GM12878 (cell line): ENCODE measurements at regions not wholly inside any gene's neighbourhood (a gene's known extent, or its start where the extent isn't known, plus 50 kb on each side); places are given as distances from the start of the nearest gene placed in this dataset.

Source experiments
- ATAC-seq: fragments of 200-7000 bp; cut with Tn5 transposase; 3 replicates; pipeline ENCODE4 v1.9.1; 2020; ENCODE audit warnings: mild to moderate bottlenecking, moderate library complexity
- BruUV-seq: library from RNA; stranded (reverse); fragments of 400-500 nt; replicated peaks from 2 replicates; lab custom pipeline; 2021; lab: Mats Ljungman, UMichigan
- CTCF ChIA-PET: fragments of 300-600 bp; sonication (Branson Sonifier 250); formaldehyde crosslinking; extraction: SDS; loops from one replicate; lab custom pipeline; 2021; ENCODE audit warnings: inconsistent platforms; lab: Yijun Ruan, JAX
- POLR2A ChIA-PET: fragments of 350-600 bp; formaldehyde crosslinking; extraction: SDS; loops from one replicate; lab custom pipeline; 2021; ENCODE audit warnings: inconsistent platforms; lab: Charles Lee
- RAD21 ChIA-PET: fragments of 300-600 bp; sonication (Branson Sonifier 250); formaldehyde crosslinking; loops from one replicate; lab custom pipeline; 2023; ENCODE audit warnings: antibody characterized with exemption; ENCODE audit not compliant: unreplicated experiment; lab: Charles Lee
- SMC1A ChIA-PET: fragments of 300-600 bp; sonication (Branson Sonifier 250); formaldehyde crosslinking; loops from one replicate; lab custom pipeline; 2023; ENCODE audit not compliant: unreplicated experiment, uncharacterized antibody; lab: Charles Lee
- DNase-seq: peaks from one replicate; pipeline ENCODE4 v3.0.0-alpha.2; 2011; ENCODE audit warnings: low read depth, low spot score
- FAIRE-seq: peaks from 3 replicates; lab custom pipeline; 2011; peaks lifted over from hg19 to GRCh38; lab: Jason Lieb, UNC
- H2AFZ ChIP-seq: 2 replicates; pipeline ENCODE4 v1.6.0; 2011; ENCODE audit warnings: low read depth, low read length, control low read depth; ENCODE audit not compliant: control insufficient read depth
- H3K27ac ChIP-seq: 2 replicates; pipeline ENCODE4 v1.5.1; 2011; ENCODE audit warnings: control low read depth; ENCODE audit not compliant: control insufficient read depth, insufficient read depth
- H3K27me3 ChIP-seq, 2 experiments: replicated peaks in 1 of 2; 2 replicates each; pipeline versions ENCODE4 v1.6.0 to v1.6.1; 2011; ENCODE audit warnings: low read length in 1 of 2; ENCODE audit not compliant: control insufficient read depth in 2 of 2, insufficient read depth in 2 of 2
- H3K36me3 ChIP-seq, 2 experiments: 2 replicates each; pipeline ENCODE4 v1.5.1; 2011; ENCODE audit warnings: low read length in 1 of 2; ENCODE audit not compliant: control insufficient read depth in 2 of 2, insufficient read depth in 2 of 2
- H3K4me1 ChIP-seq: 2 replicates; pipeline ENCODE4 v1.6.1; 2011; ENCODE audit warnings: mild to moderate bottlenecking, low read length, moderate library complexity, mixed read lengths; ENCODE audit not compliant: control insufficient read depth, insufficient read depth
- H3K4me2 ChIP-seq: 2 replicates; pipeline ENCODE4 v1.6.0; 2011; ENCODE audit warnings: control low read depth; ENCODE audit not compliant: control insufficient read depth, insufficient read depth
- H3K4me3 ChIP-seq: fragments of 200-600 bp; sonication (generic); 2 replicates; pipeline ENCODE4 v1.5.1; 2016
- H3K79me2 ChIP-seq: 2 replicates; pipeline ENCODE4 v1.6.0; 2011; ENCODE audit warnings: low read length; ENCODE audit not compliant: control insufficient read depth, insufficient read depth
- H3K9ac ChIP-seq: 2 replicates; pipeline ENCODE4 v1.8.0; 2011; ENCODE audit warnings: low read length, control low read depth, mixed read lengths; ENCODE audit not compliant: control insufficient read depth, insufficient read depth
- H3K9me3 ChIP-seq: replicated peaks from 3 replicates; pipeline ENCODE4 v1.5.1; 2011; ENCODE audit warnings: mild to moderate bottlenecking, low read length; ENCODE audit not compliant: control insufficient read depth, insufficient read depth
- H4K20me1 ChIP-seq: 2 replicates; pipeline ENCODE4 v1.6.0; 2011; ENCODE audit not compliant: control insufficient read depth, insufficient read depth
- BCL11A ChIP-seq: IDR thresholded peaks from 2 replicates; pipeline ENCODE4 v1.6.1; 2011; ENCODE audit warnings: low read depth, low read length
- MAX ChIP-seq: IDR thresholded peaks from 2 replicates; pipeline ENCODE4 v1.6.1; 2012; ENCODE audit warnings: low read depth, low read length, improper control_type of control experiment
- NFYB ChIP-seq: IDR thresholded peaks from 2 replicates; pipeline ENCODE4 v1.6.1; 2011; ENCODE audit warnings: low read depth, mild to moderate bottlenecking, low read length, improper control_type of control experiment, moderate library complexity; ENCODE audit not compliant: insufficient read depth
- RAD51 ChIP-seq: fragments of 450-650 bp; IDR thresholded peaks from 2 replicates; pipeline ENCODE4 v1.6.1; 2016; ENCODE audit warnings: moderate library complexity, mild to moderate bottlenecking, inconsistent platforms
- SP1 ChIP-seq: IDR thresholded peaks from one replicate; pipeline ENCODE4 v1.6.1; 2011; ENCODE audit warnings: low read depth, low read length
- SUPT20H ChIP-seq: IDR thresholded peaks from 2 replicates; pipeline ENCODE4 v1.6.1; 2011; ENCODE audit warnings: low read depth, mild to moderate bottlenecking, low read length, moderate library complexity, borderline replicate concordance; ENCODE audit not compliant: control insufficient read depth
- TCF12 ChIP-seq: IDR thresholded peaks from 2 replicates; pipeline ENCODE4 v1.6.1; 2011; ENCODE audit warnings: low read depth, mild to moderate bottlenecking, low read length
- TCF7 ChIP-seq: IDR thresholded peaks from 2 replicates; pipeline ENCODE4 v1.6.1; 2014; ENCODE audit warnings: antibody characterized with exemption, borderline replicate concordance
- USF2 ChIP-seq: IDR thresholded peaks from 2 replicates; pipeline ENCODE4 v1.6.1; 2011; ENCODE audit warnings: low read depth, low read length, improper control_type of control experiment, borderline replicate concordance
- ZSCAN29 ChIP-seq: fragments of 450-650 bp; IDR thresholded peaks from 2 replicates; pipeline ENCODE4 v1.6.1; 2017; ENCODE audit warnings: mild to moderate bottlenecking, moderate library complexity
- WGBS: methylation state at CpG from one replicate; pipeline ENCODE4 v1.1.6; 2016; ENCODE audit warnings: low lambda C conversion rate; ENCODE audit not compliant: insufficient replicate concordance, insufficient coverage; ENCODE audit errors: missing lambda C conversion rate; 5-methylcytosine and 5-hydroxymethylcytosine counted together
- in situ Hi-C: fragments of 300-500 bp; cut with MboI; formaldehyde crosslinking; loops from 9 replicates; pipeline ENCODE4 v1.14.3; 2018; ENCODE audit warnings: mixed read lengths
- intact Hi-C: fragments of 100-400 bp; cut with micrococcal nuclease; formaldehyde crosslinking; loops from one replicate; pipeline ENCODE4 v1.14.2; 2022; ENCODE audit not compliant: unreplicated experiment

- TF ChIP-seq ZSCAN29, result no peak
- no peak for TF ChIP-seq RAD51
- TF ChIP-seq SUPT20H, result no peak
- TF ChIP-seq MAX, result no peak
- no peak for TF ChIP-seq USF2
- TF ChIP-seq TCF12, result no peak
- no peak for TF ChIP-seq SP1
- TF ChIP-seq BCL11A, result no peak
- TF ChIP-seq TCF7, result no peak
- no peak for TF ChIP-seq NFYB
- no peak for DNase-seq
- CTCF ChIA-PET, result interaction anchor here (2.1 kb wide), 1 partner anchor 13 kb away, joined by 10 read pairs; no protein-coding TSS in a partner anchor
- in situ Hi-C loops (no loop called here), intact Hi-C loops (no loop called here)
- H3K36me3 ChIP-seq, result no peaks in the 10 kb centered on the region
- no peak overlapping the region for H3K27ac ChIP-seq
- RAD21 ChIA-PET, result no interaction called here
- ATAC-seq, result no peak
- no peak overlapping the region for H2AFZ ChIP-seq
- H4K20me1 ChIP-seq, result no peaks in the 10 kb centered on the region
- BruUV-seq, result no TSS peak
- H3K9me3 ChIP-seq, result no peaks in the 10 kb centered on the region; the same call in 2 of the 3 replicates
- WGBS, result 32% methylated on average over 8 of the region's 8 CpGs
- no peak overlapping the region for H3K9ac ChIP-seq
- POLR2A ChIA-PET, result no interaction called here
- H3K4me2 ChIP-seq, result no peak overlapping the region
- 0 out of 4 replicates have a peak, but pooled peaks cover 0 to 4% of the 10 kb centered on the region in 2 experiments for H3K27me3 ChIP-seq
- SMC1A ChIA-PET, result no interaction called here
- H3K79me2 ChIP-seq, result no peaks in the 10 kb centered on the region
- no peaks in the 10 kb centered on the region for H3K4me1 ChIP-seq
- FAIRE-seq, result no peak
- no peak overlapping the region for H3K4me3 ChIP-seq
Measured at GRCh38 chrX:45788941-45789348, 588.3 kb upstream of the DIPK2B start.
